Right cardiac atrium (tissue), 5 donors: ENCODE measurements at regions not wholly inside any gene's neighbourhood (a gene's known extent, or its start where the extent isn't known, plus 50 kb on each side); places are given as distances from the start of the nearest gene placed in this dataset.

Experiments
- ATAC-seq, 2 donors: fragments of 200-7000 bp; cut with Tn5 transposase; one replicate each; pipeline versions ENCODE4 v1.8.0 to v1.9.1; 2020; ENCODE audit warnings: moderate library complexity in 2 of 2, mild to moderate bottlenecking in 1 of 2
- DNase-seq, 3 donors: peaks; one replicate each; pipeline ENCODE4 v3.0.0-alpha.2; 2020
- H3K27ac ChIP-seq: one replicate; pipeline ENCODE4 v1.5.1; 2013; ENCODE audit warnings: mild to moderate bottlenecking, low read length, control low read depth, moderate library complexity
- H3K27me3 ChIP-seq: one replicate; pipeline ENCODE4 v1.6.1; 2013; ENCODE audit not compliant: control insufficient read depth, insufficient read depth
- H3K4me1 ChIP-seq: one replicate; pipeline ENCODE4 v1.6.1; 2013; ENCODE audit warnings: low read length; ENCODE audit not compliant: control insufficient read depth, insufficient read depth
- H3K4me3 ChIP-seq: one replicate; pipeline ENCODE4 v1.5.1; 2013; ENCODE audit warnings: low read length, control low read depth
- H3K9me3 ChIP-seq: one replicate; pipeline ENCODE4 v1.6.1; 2013; ENCODE audit warnings: low read length; ENCODE audit not compliant: control insufficient read depth
- WGBS: extraction: QIAGEN DNeasy Blood & Tissue Kit; methylation state at CpG from one replicate; pipeline ENCODE4 v1.1.7; 2013; 5-methylcytosine and 5-hydroxymethylcytosine counted together
- intact Hi-C, 4 donors: fragments of 100-400 bp; cut with DNase I; formaldehyde crosslinking; loops; one replicate each; pipeline versions ENCODE4 v1.11.0 to v1.14.0; 2022 to 2023
- donor health status: healthy with polysubstance abuse.
- donor health status: DM: no; HTN: yes; CAD: no.
- donor health status: DM: no; HTN: no; CAD: no.
- donor health status: DM: no; HTN: yes; CAD: no; lungs with severe emphysema.
- donor health status: DM: yes; HTN: yes; CAD: no.

DNA sequence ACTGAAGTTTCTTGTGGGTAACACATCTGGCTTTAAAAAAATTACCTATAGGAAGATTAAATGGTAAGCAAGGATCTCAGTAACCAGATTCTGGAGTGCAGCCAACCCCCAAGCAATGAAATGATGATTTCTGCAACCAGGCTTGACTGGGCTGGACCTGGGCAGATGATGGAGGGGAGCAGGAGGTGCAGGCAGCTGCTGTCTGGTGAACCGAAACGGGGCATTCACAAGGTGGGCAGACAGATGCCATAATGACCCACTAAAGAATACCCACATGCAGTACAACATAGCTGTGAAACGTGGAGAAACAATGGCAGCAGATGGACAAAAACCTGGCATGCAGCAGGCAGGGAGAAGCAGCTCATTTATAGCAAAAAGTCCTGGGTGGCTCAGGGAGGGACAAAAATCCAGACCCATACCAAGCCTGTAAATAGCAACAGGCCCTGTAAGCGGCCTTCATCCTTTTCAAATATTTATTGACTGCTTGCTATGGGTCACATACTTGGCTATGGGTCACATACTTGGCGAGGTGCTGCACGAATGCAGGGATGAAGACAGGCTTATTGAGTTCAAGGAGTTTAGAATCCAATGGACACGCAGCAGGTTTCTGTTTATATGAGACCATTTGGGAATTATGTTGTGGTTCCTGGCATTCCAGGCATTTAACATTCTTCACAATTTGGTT is 244.7 kb downstream of the HRH4 start:
- WGBS: 56% methylated on average over 7 of the region's 7 CpGs

DNA sequence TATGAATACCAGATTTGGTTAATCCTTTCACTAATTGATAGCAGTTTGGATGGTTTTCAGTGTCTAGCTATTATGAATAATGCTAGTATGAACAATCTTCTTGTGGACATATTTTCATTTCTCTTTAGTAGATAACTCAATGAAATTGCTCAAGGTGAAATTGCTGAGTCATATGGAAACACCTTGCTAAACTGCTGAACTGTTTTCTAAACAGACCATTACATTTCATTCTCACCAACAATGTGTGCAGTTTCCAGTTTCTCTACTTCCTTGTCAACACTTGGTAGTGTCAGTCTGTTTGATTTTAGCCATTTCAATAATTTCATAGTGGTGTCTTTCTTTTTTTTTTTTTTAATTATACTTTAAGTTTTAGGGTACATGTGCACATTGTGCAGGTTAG is 250.0 kb downstream of the HRH4 start:
- no peak overlapping the region for H3K27ac ChIP-seq
- no peaks in the 10 kb centered on the region for H3K9me3 ChIP-seq
- ATAC-seq: no peak
- no peaks in the 10 kb centered on the region for H3K4me1 ChIP-seq
- H3K27me3 ChIP-seq: no peaks in the 10 kb centered on the region
- no peak for DNase-seq
- no peak overlapping the region for H3K4me3 ChIP-seq
- intact Hi-C loops: no loop called here

More for the DNA sequence above, 244.7 kb downstream of the HRH4 start:
- H3K9me3 ChIP-seq: peaks cover 2% of the 10 kb centered on the region
- no peak overlapping the region for H3K27ac ChIP-seq
- H3K27me3 ChIP-seq: no peaks in the 10 kb centered on the region
- no peak overlapping the region for H3K4me3 ChIP-seq
- ATAC-seq (no peak), DNase-seq (peak in 1 of 3 donors; percentile 33)
- intact Hi-C loops: no loop called here
- no peaks in the 10 kb centered on the region for H3K4me1 ChIP-seq

DNA sequence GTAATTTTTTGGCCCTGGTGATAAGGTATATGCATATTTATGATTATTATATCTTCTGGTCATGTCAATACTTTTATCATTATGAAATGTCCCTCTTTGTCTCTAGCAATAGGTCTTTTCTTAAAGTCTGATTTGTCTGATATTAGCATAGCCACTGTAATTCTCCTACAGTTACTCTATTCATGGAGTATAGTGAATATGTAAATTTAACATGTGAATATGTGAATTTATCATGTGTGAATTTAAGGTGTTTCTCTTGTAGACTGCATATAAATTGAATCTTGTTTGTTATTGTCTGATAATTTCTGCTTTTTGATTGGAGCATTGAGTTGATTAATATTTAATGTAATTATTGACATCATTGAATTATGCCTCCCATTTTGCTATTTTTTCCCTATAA is 259.4 kb downstream of the HRH4 start:
- intact Hi-C loops: loop anchor here in 2 of 4 donors (10.0 kb wide), 1 partner anchor 235 kb away; no protein-coding TSS in a partner anchor
- no peaks in the 10 kb centered on the region for H3K4me1 ChIP-seq
- no peak overlapping the region for H3K27ac ChIP-seq
- ATAC-seq (no peak), DNase-seq (no peak)
- no peaks in the 10 kb centered on the region for H3K27me3 ChIP-seq
- H3K4me3 ChIP-seq: no peak overlapping the region
- H3K9me3 ChIP-seq: no peaks in the 10 kb centered on the region

DNA sequence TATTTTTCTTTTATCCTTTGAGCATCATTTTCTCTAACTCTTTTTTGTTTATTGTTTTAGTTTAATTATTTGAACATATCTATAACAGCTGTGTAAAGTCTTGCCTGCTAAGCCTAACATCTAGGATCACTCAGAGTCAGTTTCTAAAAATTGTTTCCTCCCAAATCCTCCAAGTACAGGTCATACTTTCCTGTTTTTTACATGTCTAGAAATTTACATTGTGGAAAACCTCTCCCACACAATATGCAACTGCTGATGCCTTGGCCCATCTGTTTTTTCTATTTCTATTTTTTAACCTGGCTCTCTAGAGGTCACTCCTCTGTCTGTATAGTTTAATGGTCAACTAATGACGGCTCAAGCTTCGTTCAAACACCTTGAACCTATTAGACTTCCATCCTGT is 261.0 kb downstream of the HRH4 start:
- intact Hi-C loops: loop anchor here in 2 of 4 donors (10.0 kb wide), 1 partner anchor 237 kb away; no protein-coding TSS in a partner anchor
- H3K27me3 ChIP-seq: no peaks in the 10 kb centered on the region
- H3K9me3 ChIP-seq: no peaks in the 10 kb centered on the region
- H3K4me1 ChIP-seq: no peaks in the 10 kb centered on the region
- H3K27ac ChIP-seq: no peak overlapping the region
- DNase-seq: no peak
- 57% methylated on average over 2 of the region's 2 CpGs for WGBS
- no peak overlapping the region for H3K4me3 ChIP-seq
- ATAC-seq: no peak

DNA sequence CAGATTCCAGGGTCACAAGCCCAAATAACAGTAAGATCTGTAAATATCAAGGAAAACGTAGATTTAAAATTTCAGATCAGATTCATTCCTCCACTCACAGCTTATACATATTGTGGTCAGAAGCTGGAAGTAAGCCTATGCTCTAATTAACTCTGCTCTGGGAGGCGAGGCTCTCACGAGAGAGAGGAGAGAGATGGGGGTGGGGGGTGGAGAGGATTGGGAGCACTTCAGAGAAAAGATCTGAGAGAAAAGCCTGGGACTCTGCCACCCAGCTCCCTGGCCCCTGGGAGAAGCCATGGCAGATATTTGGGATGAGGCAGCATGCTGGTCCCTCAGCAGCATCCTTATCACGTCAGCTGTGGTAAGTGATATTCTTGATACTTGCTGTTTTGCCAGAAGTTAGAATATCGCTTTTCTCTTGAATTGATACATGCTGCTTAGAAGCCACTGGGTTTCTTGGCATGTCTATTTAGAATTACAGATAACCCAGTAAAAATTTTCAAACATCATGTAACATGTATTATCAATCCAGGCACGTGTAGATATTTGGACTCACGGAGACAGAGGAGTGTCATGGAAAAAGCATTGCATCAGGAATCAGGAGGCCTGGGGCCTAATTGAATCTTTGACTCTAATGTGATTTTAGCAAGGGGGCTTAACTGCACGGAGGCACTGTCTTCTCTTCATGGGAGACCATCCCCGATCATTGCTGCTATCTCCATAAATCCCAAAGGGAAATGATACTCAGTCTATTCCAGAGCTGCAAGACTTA is 265.4 kb downstream of the HRH4 start:
- H3K4me3 ChIP-seq: no peak overlapping the region
- ATAC-seq: no peak
- no peaks in the 10 kb centered on the region for H3K4me1 ChIP-seq
- no peaks in the 10 kb centered on the region for H3K9me3 ChIP-seq
- DNase-seq: peak in 1 of 3 donors; percentile 37
- H3K27ac ChIP-seq: no peak overlapping the region
- intact Hi-C loops: loop anchor here (2.0 to 10.0 kb wide), 6 partner anchors 123 to 241 kb away; no protein-coding TSS in a partner anchor
- H3K27me3 ChIP-seq: no peaks in the 10 kb centered on the region
- 47% methylated on average over 9 of the region's 9 CpGs for WGBS

DNA sequence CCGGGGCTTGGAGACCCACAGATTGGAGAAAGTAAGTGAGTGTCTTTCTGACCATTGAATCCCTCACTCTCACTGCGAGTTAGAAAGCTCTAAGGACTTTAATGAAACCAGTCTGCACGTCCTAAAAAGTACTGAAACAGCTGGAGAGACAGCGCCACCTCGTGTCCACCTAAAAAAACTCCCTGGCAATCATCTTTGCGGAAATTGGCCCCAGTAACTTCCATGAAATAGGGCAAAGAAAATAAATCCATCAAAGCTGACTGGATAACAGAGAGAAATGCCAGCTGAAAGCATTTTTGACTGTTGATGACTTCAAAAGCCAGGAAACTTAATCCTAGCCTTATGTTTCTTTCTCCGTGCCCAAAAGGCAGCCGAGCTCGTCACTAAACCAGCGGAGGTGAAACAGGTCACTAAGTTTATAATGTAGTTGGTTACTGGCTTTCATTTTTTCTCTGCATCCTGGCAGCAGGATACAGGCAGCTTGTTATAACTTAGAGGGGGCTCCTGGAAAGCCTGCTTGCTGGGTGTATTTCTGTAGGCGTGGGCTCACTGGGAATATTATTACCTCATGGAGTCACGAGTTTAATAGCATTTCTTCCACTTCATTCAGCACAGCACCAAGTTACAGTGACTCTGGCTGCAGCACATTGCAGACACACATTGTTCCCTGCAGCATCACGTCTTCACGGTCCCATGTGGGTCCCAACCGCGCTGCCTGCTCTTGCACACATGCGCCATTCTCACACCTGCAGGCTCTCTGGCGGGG is 266.5 kb downstream of the HRH4 start:
- 47% methylated on average over 18 of the region's 18 CpGs for WGBS
- ATAC-seq (peak; percentile 76 to 83), DNase-seq (peak; percentile 60 to 75 (median 66))
- Histone ChIP-seq H3K9me3 (no peaks in the 10 kb centered on the region), H3K4me3 (peak overlapping the region; percentile 2), H3K4me1 (no peaks in the 10 kb centered on the region), H3K27me3 (no peaks in the 10 kb centered on the region), H3K27ac (no peak overlapping the region)
- intact Hi-C loops: loop anchor here (2.0 to 10.0 kb wide), 6 partner anchors 124 to 242 kb away; no protein-coding TSS in a partner anchor

DNA sequence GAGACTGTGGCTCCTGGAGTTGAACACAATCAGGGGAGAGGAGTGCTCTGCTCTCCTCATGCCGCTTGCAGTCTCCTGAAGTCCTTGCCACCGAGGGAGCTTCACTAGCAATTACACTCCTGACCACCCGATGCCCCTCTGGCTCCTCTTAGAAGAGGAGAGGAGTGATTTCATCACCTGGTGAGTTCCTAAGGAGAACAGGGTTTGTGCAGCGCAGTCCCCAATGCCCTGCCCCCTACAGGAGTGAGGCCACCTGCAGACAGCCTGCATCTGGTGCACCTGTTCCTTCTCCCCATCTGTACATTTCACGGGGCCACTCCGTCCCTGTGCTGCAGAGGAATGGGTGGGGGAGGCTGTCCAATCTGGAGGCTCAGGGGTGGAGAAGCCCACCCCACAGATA is 267.2 kb downstream of the HRH4 start:
- WGBS: 69% methylated on average over 6 of the region's 6 CpGs
- Histone ChIP-seq H3K27me3 (no peaks in the 10 kb centered on the region), H3K27ac (no peak overlapping the region), H3K9me3 (no peaks in the 10 kb centered on the region), H3K4me1 (no peaks in the 10 kb centered on the region), H3K4me3 (no peak overlapping the region)
- DNase-seq (no peak), ATAC-seq (no peak)
- intact Hi-C loops: loop anchor here (2.0 to 10.0 kb wide), 6 partner anchors 125 to 243 kb away; no protein-coding TSS in a partner anchor

DNA sequence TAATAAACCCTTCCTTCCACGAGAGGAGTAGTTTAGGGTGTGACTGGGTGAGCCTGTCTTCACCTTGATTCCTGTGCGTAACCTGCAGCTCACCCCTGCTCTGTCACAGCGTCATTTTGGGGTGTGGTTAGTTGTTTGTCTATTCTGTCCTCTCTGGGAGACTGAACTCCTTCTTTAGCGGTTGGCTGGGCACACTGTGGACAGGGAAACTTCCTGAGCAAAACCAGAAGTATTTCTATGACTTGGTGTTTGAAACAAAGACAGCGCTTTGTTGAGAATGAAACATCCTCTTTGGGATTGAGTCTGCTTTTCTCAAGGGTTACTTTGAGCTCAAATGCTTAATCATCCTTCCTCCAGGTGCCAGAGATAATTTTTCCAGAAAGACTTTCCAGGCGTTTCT is 270.7 kb downstream of the HRH4 start:
- no peaks in the 10 kb centered on the region for H3K9me3 ChIP-seq
- intact Hi-C loops: no loop called here
- ATAC-seq: no peak
- no peak overlapping the region for H3K4me3 ChIP-seq
- 63% methylated on average over 6 of the region's 6 CpGs for WGBS
- no peak overlapping the region for H3K27ac ChIP-seq
- no peak for DNase-seq
- H3K27me3 ChIP-seq: no peaks in the 10 kb centered on the region
- H3K4me1 ChIP-seq: no peaks in the 10 kb centered on the region

DNA sequence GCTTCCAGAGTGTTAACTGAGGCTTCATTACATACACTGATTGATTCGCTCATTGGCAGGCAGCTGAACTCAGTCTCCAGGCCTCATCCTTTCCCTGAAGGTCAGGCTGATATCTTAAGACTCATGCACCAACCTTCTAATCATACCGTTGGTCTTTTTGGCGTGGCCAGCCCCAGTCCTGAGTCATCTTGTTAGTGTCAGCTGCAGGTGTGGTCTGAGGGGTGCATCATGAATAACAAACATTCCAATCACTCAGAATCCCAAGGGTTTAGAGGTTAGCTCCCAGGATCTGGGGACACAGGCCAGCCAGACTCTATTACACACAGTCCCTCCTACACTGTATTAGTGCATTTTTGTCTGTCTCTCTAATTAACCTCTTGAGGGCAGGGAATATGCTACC is 271.5 kb downstream of the HRH4 start:
- Histone ChIP-seq H3K4me1 (no peaks in the 10 kb centered on the region), H3K27ac (no peak overlapping the region), H3K9me3 (no peaks in the 10 kb centered on the region), H3K27me3 (no peaks in the 10 kb centered on the region), H3K4me3 (no peak overlapping the region)
- ATAC-seq (no peak), DNase-seq (no peak)
- 77% methylated on average over 3 of the region's 3 CpGs for WGBS
- intact Hi-C loops: no loop called here

DNA sequence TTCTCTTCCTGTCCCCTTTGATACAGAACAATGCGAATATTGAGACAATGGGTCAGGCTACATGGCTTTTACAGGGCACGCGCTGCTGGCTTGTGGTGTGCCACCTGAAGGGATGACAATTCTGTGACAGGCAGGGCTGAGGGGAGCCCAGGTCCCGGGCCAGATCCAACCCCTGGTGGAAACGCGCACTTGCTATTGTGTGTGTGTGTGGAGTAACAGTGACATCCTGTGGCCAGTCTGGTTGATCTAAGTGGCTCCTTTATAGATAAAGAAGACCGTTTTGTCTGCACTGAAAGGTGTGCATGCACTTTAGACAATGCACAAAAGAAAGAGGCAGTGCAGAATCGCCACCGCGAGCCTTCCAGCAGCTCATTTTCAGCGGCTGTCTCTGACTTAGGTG is 273.6 kb downstream of the HRH4 start:
- WGBS: 53% methylated on average over 11 of the region's 11 CpGs
- Histone ChIP-seq H3K4me1 (no peaks in the 10 kb centered on the region), H3K27me3 (no peaks in the 10 kb centered on the region), H3K9me3 (no peaks in the 10 kb centered on the region), H3K27ac (no peak overlapping the region), H3K4me3 (no peak overlapping the region)
- DNase-seq (no peak), ATAC-seq (no peak)
- intact Hi-C loops: no loop called here
